ENCODE measurements at regions not wholly inside any gene's neighbourhood (a gene's known extent, or its start where the extent isn't known, plus 50 kb on each side); places are given as distances from the start of the nearest gene placed in this dataset.

GRCh38 chr18:66193938-66194337, 410.0 kb downstream of the CDH19 start (continued):
- TF ChIP-seq CHD1 (IDR thresholded peaks at IDR 0.05; ENCODE audit: low read depth, low read length) (no peak), EP300 (IDR thresholded peaks at IDR 0.05; ENCODE audit: borderline replicate concordance in 1 of 2, control insufficient read depth in 1 of 2, low read depth in 2 of 2, low read length in 2 of 2) (no peak)

- intact Hi-C loops (cut with micrococcal nuclease; ENCODE audit: unreplicated experiment) = no loop called here
- FAIRE-seq = no peak
- Histone ChIP-seq H3K4me1 (ENCODE audit: control insufficient read depth, insufficient read depth, low read length) (no peaks in the 10 kb centered on the region), H3K36me3 (ENCODE audit: control insufficient read depth in 2 of 2, insufficient read depth in 2 of 2, low read length in 1 of 2) (no peaks in the 10 kb centered on the region), H2AFZ (ENCODE audit: control insufficient read depth, low read depth, low read length) (no peak overlapping the region), H3K79me2 (ENCODE audit: control insufficient read depth, insufficient read depth, low read length) (no peaks in the 10 kb centered on the region), H3K27me3 (replicated peaks in 1 of 2; ENCODE audit: control insufficient read depth in 2 of 2, insufficient read depth in 2 of 2, low read length in 1 of 2) (no peaks in the 10 kb centered on the region), H3K9ac (ENCODE audit: control insufficient read depth, insufficient read depth, low read length) (no peak overlapping the region), H3K27ac (ENCODE audit: control insufficient read depth, insufficient read depth) (no peak overlapping the region), H3K9me3 (replicated peaks; ENCODE audit: control insufficient read depth, insufficient read depth, low read length) (no peaks in the 10 kb centered on the region), H3K4me3 (no peak overlapping the region), H3K4me2 (ENCODE audit: control insufficient read depth, insufficient read depth) (no peak overlapping the region), H4K20me1 (ENCODE audit: control insufficient read depth, insufficient read depth) (no peaks in the 10 kb centered on the region)
- ChIA-PET POLR2A (no interaction called here), RAD21 (ENCODE audit: unreplicated experiment) (no interaction called here), CTCF (no interaction called here), SMC1A (ENCODE audit: uncharacterized antibody, unreplicated experiment) (no interaction called here)
- in situ Hi-C loops (cut with MboI) = no loop called here
- 21% methylated on average over 3 of the region's 3 CpGs for WGBS (ENCODE audit: insufficient coverage, insufficient replicate concordance, low lambda C conversion rate, missing lambda C conversion rate)
- peak; percentile 23; the same call in 2 of the 3 replicates for ATAC-seq
- no peak for TF ChIP-seq MAX (IDR thresholded peaks at IDR 0.05; ENCODE audit: low read depth, low read length)
- TF ChIP-seq ATF7 (IDR thresholded peaks at IDR 0.05; ENCODE audit: low read depth) = no peak
- TF ChIP-seq MYB (IDR thresholded peaks at IDR 0.05; ENCODE audit: borderline replicate concordance, low read depth, low read length) = no peak
- TF ChIP-seq FOS (IDR thresholded peaks at IDR 0.05; ENCODE audit: borderline replicate concordance, extremely low read depth, insufficient read length) = no peak
- no peak for TF ChIP-seq NBN (IDR thresholded peaks at IDR 0.05)
- TF ChIP-seq SPI1 (IDR thresholded peaks at IDR 0.05; ENCODE audit: borderline replicate concordance, insufficient read depth, low read depth, low read length) = no peak
- no peak for TF ChIP-seq MXI1 (IDR thresholded peaks at IDR 0.05; ENCODE audit: low read depth, low read length)
- TF ChIP-seq HSF1 (IDR thresholded peaks at IDR 0.05; ENCODE audit: low read depth, low read length) = no peak
- TF ChIP-seq CREM (IDR thresholded peaks at IDR 0.05; ENCODE audit: low read depth) = no peak
- no peak for TF ChIP-seq USF1 (IDR thresholded peaks at IDR 0.05; ENCODE audit: borderline replicate concordance, extremely low read length, insufficient read depth, low read depth, low read length)
- no peak for TF ChIP-seq KDM1A (IDR thresholded peaks at IDR 0.05; ENCODE audit: borderline replicate concordance)
- TF ChIP-seq RB1 (IDR thresholded peaks at IDR 0.05; ENCODE audit: borderline replicate concordance) = no peak
- TF ChIP-seq STAT1 (conservative IDR thresholded peaks at IDR 0.05) = no peak
- no peak for TF ChIP-seq CBX5 (IDR thresholded peaks at IDR 0.05; ENCODE audit: low read depth)
- TF ChIP-seq IKZF2 (IDR thresholded peaks at IDR 0.05) = no peak
- no peak for DNase-seq (ENCODE audit: low read depth, low spot score)
- BruUV-seq (replicated peaks) = no TSS peak
Measured at GRCh38 chr18:66193394-66193793, 410.5 kb downstream of the CDH19 start.
